DOHH2 (cell line): ENCODE measurements at regions not wholly inside any gene's neighbourhood (a gene's known extent, or its start where the extent isn't known, plus 50 kb on each side); places are given as distances from the start of the nearest gene placed in this dataset.

ENCODE experiments used
- H3F3A ChIP-seq: fragments of 200-600 bp; sonication (generic), shearing (Covaris generic); 2 replicates; pipeline ENCODE4 v1.6.0; 2016; ENCODE audit warnings: antibody characterized with exemption, mild to moderate bottlenecking; ENCODE audit not compliant: control insufficient read depth, insufficient read depth
- H3K27ac ChIP-seq: fragments of 200-600 bp; sonication (generic); 2 replicates; pipeline ENCODE4 v1.5.1; 2014; ENCODE audit warnings: low read depth, mild to moderate bottlenecking, low read length, moderate library complexity
- H3K27me3 ChIP-seq: fragments of 200-600 bp; sonication (generic); 2 replicates; pipeline ENCODE4 v1.6.1; 2014; ENCODE audit warnings: mild to moderate bottlenecking, low read length, mixed read lengths; ENCODE audit not compliant: control insufficient read depth
- H3K36me3 ChIP-seq: fragments of 200-600 bp; sonication (generic); 2 replicates; pipeline ENCODE4 v1.6.1; 2014; ENCODE audit warnings: mild to moderate bottlenecking, low read length, moderate library complexity, mixed read lengths; ENCODE audit not compliant: control insufficient read depth
- H3K4me1 ChIP-seq: fragments of 200-600 bp; sonication (generic); 2 replicates; pipeline ENCODE4 v1.6.1; 2014; ENCODE audit warnings: mild to moderate bottlenecking, low read length, mixed read lengths; ENCODE audit not compliant: control insufficient read depth
- H3K4me2 ChIP-seq: fragments of 200-600 bp; sonication (generic); 2 replicates; pipeline ENCODE4 v1.6.0; 2014; ENCODE audit warnings: mild to moderate bottlenecking, low read length, moderate library complexity
- H3K4me3 ChIP-seq: fragments of 200-600 bp; sonication (generic); 2 replicates; pipeline ENCODE4 v1.5.1; 2014; ENCODE audit warnings: mild to moderate bottlenecking, low read length, mixed read lengths
- H3K79me2 ChIP-seq: fragments of 200-600 bp; sonication (generic); 2 replicates; pipeline ENCODE4 v1.6.1; 2014; ENCODE audit warnings: mild to moderate bottlenecking, low read length, mixed read lengths; ENCODE audit not compliant: control insufficient read depth
- H3K9me2 ChIP-seq: fragments of 200-600 bp; sonication (generic); replicated peaks from 2 replicates; pipeline ENCODE4 v1.6.1; 2014; ENCODE audit warnings: mild to moderate bottlenecking, low read length, mixed read lengths; ENCODE audit not compliant: control insufficient read depth
- H3K9me3 ChIP-seq: fragments of 200-600 bp; sonication (generic); 2 replicates; pipeline ENCODE4 v1.6.1; 2014; ENCODE audit warnings: antibody characterized with exemption, low read length, mixed read lengths; ENCODE audit not compliant: control insufficient read depth, insufficient read depth
- H4K20me1 ChIP-seq: fragments of 200-600 bp; sonication (generic); 2 replicates; pipeline ENCODE4 v1.6.0; 2014; ENCODE audit warnings: low read depth, mild to moderate bottlenecking, antibody characterized with exemption, low read length, moderate library complexity; ENCODE audit not compliant: control insufficient read depth, insufficient read depth
- EZH2phosphoT487 ChIP-seq: fragments of 200-600 bp; sonication (generic); IDR thresholded peaks from 2 replicates; pipeline ENCODE4 v1.6.1; 2017; ENCODE audit warnings: borderline replicate concordance, mild to moderate bottlenecking, antibody characterized with exemption, low read length, moderate library complexity, mixed read lengths
- TF ChIP-seq, protein P1 (sequence below): fragments of 200-600 bp; sonication (generic); IDR thresholded peaks from one replicate; pipeline ENCODE4 v1.5.1; 2014; ENCODE audit warnings: antibody characterized with exemption, mild to moderate bottlenecking, low read depth, low read length; ENCODE audit not compliant: poor library complexity, severe bottlenecking

DNA sequence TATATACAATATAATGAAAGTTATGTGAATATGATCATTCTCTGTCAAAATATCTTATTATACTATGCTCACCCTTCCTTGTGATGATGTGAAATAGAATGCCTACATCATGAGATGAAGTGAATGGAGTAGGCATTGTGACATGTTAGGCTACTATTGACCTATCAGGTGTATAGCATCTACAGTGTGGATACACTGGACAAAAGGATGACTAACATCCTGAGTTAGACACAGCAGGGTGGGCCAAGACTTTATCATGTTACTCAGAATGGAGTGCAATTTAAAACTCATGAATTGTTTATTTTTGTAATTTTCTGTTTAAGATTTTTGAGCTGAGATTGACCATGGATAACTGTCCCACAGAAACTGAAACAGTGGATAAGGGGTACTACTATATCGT, 53.4 kb upstream of the NAV3 start:
- H3K36me3 ChIP-seq = no peaks in the 10 kb centered on the region
- H4K20me1 ChIP-seq = no peaks in the 10 kb centered on the region
- no peaks in the 10 kb centered on the region for H3F3A ChIP-seq
- no peak overlapping the region for H3K27ac ChIP-seq
- no peaks in the 10 kb centered on the region for H3K9me2 ChIP-seq
- H3K27me3 ChIP-seq = no peaks in the 10 kb centered on the region
- no peak for TF ChIP-seq EZH2phosphoT487
- TF ChIP-seq, protein P1, sequence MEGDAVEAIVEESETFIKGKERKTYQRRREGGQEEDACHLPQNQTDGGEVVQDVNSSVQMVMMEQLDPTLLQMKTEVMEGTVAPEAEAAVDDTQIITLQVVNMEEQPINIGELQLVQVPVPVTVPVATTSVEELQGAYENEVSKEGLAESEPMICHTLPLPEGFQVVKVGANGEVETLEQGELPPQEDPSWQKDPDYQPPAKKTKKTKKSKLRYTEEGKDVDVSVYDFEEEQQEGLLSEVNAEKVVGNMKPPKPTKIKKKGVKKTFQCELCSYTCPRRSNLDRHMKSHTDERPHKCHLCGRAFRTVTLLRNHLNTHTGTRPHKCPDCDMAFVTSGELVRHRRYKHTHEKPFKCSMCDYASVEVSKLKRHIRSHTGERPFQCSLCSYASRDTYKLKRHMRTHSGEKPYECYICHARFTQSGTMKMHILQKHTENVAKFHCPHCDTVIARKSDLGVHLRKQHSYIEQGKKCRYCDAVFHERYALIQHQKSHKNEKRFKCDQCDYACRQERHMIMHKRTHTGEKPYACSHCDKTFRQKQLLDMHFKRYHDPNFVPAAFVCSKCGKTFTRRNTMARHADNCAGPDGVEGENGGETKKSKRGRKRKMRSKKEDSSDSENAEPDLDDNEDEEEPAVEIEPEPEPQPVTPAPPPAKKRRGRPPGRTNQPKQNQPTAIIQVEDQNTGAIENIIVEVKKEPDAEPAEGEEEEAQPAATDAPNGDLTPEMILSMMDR = no peak
- H3K79me2 ChIP-seq = no peaks in the 10 kb centered on the region
- no peak overlapping the region for H3K4me3 ChIP-seq
- no peaks in the 10 kb centered on the region for H3K9me3 ChIP-seq
- H3K4me2 ChIP-seq = no peak overlapping the region
- H3K4me1 ChIP-seq = no peaks in the 10 kb centered on the region

DNA sequence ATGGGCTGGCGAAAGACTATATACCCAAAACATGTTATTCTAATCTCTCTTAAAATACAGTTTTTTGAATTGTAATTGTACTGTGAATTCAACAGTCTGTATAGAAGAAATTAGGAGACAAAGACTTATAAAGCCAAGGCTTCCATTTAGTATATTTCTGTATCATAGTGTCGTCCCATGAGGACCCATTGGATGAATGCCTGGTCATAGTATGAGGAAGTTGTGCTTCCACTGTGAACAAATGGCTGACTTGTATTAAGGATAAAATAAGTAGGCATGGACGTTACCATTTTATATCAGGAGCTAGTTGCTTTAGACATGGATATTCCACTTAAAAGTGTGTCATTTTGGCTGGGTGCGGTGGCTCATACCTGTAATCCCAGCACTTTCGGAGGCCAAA, 55.9 kb upstream of the NAV3 start:
- H3K36me3 ChIP-seq = no peaks in the 10 kb centered on the region
- no peaks in the 10 kb centered on the region for H3F3A ChIP-seq
- H4K20me1 ChIP-seq = no peaks in the 10 kb centered on the region
- no peaks in the 10 kb centered on the region for H3K9me3 ChIP-seq
- H3K4me2 ChIP-seq = no peak overlapping the region
- H3K4me1 ChIP-seq = no peaks in the 10 kb centered on the region
- H3K9me2 ChIP-seq = no peaks in the 10 kb centered on the region
- no peaks in the 10 kb centered on the region for H3K27me3 ChIP-seq
- no peak overlapping the region for H3K4me3 ChIP-seq
- H3K27ac ChIP-seq = no peak overlapping the region
- H3K79me2 ChIP-seq = no peaks in the 10 kb centered on the region
- TF ChIP-seq, protein P1 = no peak
- no peak for TF ChIP-seq EZH2phosphoT487

DNA sequence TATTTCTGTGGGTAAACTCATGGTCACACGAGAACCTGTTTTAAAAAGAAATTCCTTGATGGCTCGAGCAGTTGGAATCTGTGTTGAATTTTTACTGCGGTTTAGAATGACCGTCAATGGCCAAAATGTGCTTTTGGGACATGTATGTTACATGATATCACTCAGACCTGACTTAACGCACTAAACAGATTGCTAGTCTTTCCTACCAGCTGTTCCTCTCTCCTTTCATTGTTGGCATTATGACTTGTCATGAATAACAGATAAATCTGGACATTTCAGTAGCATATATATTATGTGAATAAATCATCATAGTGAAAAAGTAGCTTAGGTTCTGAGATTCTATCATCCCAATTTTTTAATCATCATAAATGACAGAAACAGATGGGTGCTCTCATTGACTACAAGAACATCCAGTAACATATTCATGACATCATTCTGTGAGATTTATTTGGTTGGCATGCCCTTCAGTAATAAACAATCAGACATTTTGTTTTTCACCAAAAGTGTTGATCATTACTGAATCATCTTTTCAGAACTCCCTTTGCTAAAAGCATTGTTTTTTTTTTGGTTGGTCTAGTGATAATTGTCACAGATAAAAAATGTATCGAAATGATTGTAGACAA, 57.9 kb upstream of the NAV3 start:
- Histone ChIP-seq H3K36me3 (no peaks in the 10 kb centered on the region; the same call in 1 of the 2 replicates), H3K4me1 (no peaks in the 10 kb centered on the region), H3K4me2 (no peak overlapping the region), H4K20me1 (no peaks in the 10 kb centered on the region), H3K9me2 (no peaks in the 10 kb centered on the region), H3F3A (no peaks in the 10 kb centered on the region), H3K27ac (no peak overlapping the region), H3K27me3 (no peaks in the 10 kb centered on the region), H3K9me3 (peaks cover 7% of the 10 kb centered on the region), H3K79me2 (no peaks in the 10 kb centered on the region), H3K4me3 (no peak overlapping the region)
- TF ChIP-seq, protein P1 = no peak
- TF ChIP-seq EZH2phosphoT487 = no peak
